Neural crest cell (in vitro differentiated cells): ENCODE measurements at regions not wholly inside any gene's neighbourhood (a gene's known extent, or its start where the extent isn't known, plus 50 kb on each side); places are given as distances from the start of the nearest gene placed in this dataset.

ENCODE experiments used
- DNase-seq: peaks from one replicate; pipeline ENCODE4 v3.0.0; 2021; ENCODE audit warnings: low read depth, mixed read lengths, low spot score
- H3K27ac Mint-ChIP-seq: one replicate; pipeline ENCODE4 v1.8.0; 2021; ENCODE audit warnings: mild to moderate bottlenecking, mixed read lengths; ENCODE audit not compliant: unreplicated experiment
- H3K27me3 Mint-ChIP-seq: 2 replicates; pipeline ENCODE4 v1.8.0; 2021; ENCODE audit warnings: low read depth, mild to moderate bottlenecking, mixed read lengths
- H3K36me3 Mint-ChIP-seq: 2 replicates; pipeline ENCODE4 v1.8.0; 2021; ENCODE audit warnings: low read depth, mild to moderate bottlenecking, mixed read lengths
- H3K4me1 Mint-ChIP-seq: 2 replicates; pipeline ENCODE4 v1.8.0; 2021; ENCODE audit warnings: mixed read lengths
- H3K4me3 Mint-ChIP-seq: one replicate; pipeline ENCODE4 v1.8.0; 2021; ENCODE audit warnings: mild to moderate bottlenecking, mixed read lengths
- H3K9me3 Mint-ChIP-seq: 2 replicates; pipeline ENCODE4 v1.8.0; 2021; ENCODE audit warnings: mixed read lengths
- CTCF ChIP-seq: fragments of 200-600 bp; sonication (generic); conservative IDR thresholded peaks from 2 replicates; pipeline ENCODE4 v1.5.0; 2021; ENCODE audit warnings: antibody characterized with exemption, mild to moderate bottlenecking

- Mint-ChIP-seq H3K4me3 (no peak overlapping the region), H3K4me1 (peaks cover 13% of the 10 kb centered on the region), H3K27me3 (no peaks in the 10 kb centered on the region), H3K27ac (no peak overlapping the region), H3K36me3 (peaks cover 33% of the 10 kb centered on the region), H3K9me3 (peaks cover 14% of the 10 kb centered on the region)
- no peak for DNase-seq
- no peak for TF ChIP-seq CTCF
Observed at GRCh38 chr1:75668813-75669212, 55.7 kb upstream of the ACADM start.

GRCh38 chr1:75671708-75672107 lies 52.8 kb upstream of the ACADM start:
- Mint-ChIP-seq H3K4me3 (no peak overlapping the region), H3K9me3 (peaks cover 7% of the 10 kb centered on the region), H3K4me1 (peaks cover 24% of the 10 kb centered on the region), H3K36me3 (peaks cover 21% of the 10 kb centered on the region), H3K27me3 (no peaks in the 10 kb centered on the region), H3K27ac (no peak overlapping the region)
- no peak for DNase-seq
- no peak for TF ChIP-seq CTCF

- Mint-ChIP-seq H3K9me3 (peaks cover 3% of the 10 kb centered on the region), H3K4me3 (no peak overlapping the region)
Observed at GRCh38 chr1:75672108-75672507, 52.4 kb upstream of the ACADM start.

GRCh38 chr1:75672528-75673393 lies 51.7 kb upstream of the ACADM start:
- peaks cover 11% of the 10 kb centered on the region for H3K36me3 Mint-ChIP-seq
- DNase-seq: no peak
- peaks cover 34% of the 10 kb centered on the region for H3K4me1 Mint-ChIP-seq
- no peak for TF ChIP-seq CTCF
- H3K27ac Mint-ChIP-seq: peak overlapping the region; percentile 84
- no peaks in the 10 kb centered on the region for H3K27me3 Mint-ChIP-seq
- no peak overlapping the region for H3K4me3 Mint-ChIP-seq
- no peaks in the 10 kb centered on the region for H3K9me3 Mint-ChIP-seq

More at GRCh38 chr1:75672108-75672507, 52.4 kb upstream of the ACADM start:
- H3K27me3 Mint-ChIP-seq: no peaks in the 10 kb centered on the region
- DNase-seq: no peak
- H3K27ac Mint-ChIP-seq: peak overlapping the region; percentile 68
- TF ChIP-seq CTCF: no peak
- peaks cover 28% of the 10 kb centered on the region for H3K4me1 Mint-ChIP-seq
- H3K36me3 Mint-ChIP-seq: peaks cover 17% of the 10 kb centered on the region

GRCh38 chr1:75673399-75673798 lies 51.1 kb upstream of the ACADM start:
- Mint-ChIP-seq H3K9me3 (no peaks in the 10 kb centered on the region), H3K4me3 (peak overlapping the region; percentile 3), H3K4me1 (peaks cover 36% of the 10 kb centered on the region), H3K27ac (peak overlapping the region; percentile 84), H3K27me3 (no peaks in the 10 kb centered on the region), H3K36me3 (peaks cover 11% of the 10 kb centered on the region)
- TF ChIP-seq CTCF: no peak
- no peak for DNase-seq
